HG03025 (cell line): ENCODE measurements at regions not wholly inside any gene's neighbourhood (a gene's known extent, or its start where the extent isn't known, plus 50 kb on each side); places are given as distances from the start of the nearest gene placed in this dataset.

Source experiments
- ATAC-seq: cut with Tn5 transposase; IDR thresholded peaks from one replicate; pipeline ENCODE4 v1.9.1; 2021; ENCODE audit warnings: mild to moderate bottlenecking, moderate library complexity; ENCODE audit not compliant: unreplicated experiment, low FRiP score

DNA sequence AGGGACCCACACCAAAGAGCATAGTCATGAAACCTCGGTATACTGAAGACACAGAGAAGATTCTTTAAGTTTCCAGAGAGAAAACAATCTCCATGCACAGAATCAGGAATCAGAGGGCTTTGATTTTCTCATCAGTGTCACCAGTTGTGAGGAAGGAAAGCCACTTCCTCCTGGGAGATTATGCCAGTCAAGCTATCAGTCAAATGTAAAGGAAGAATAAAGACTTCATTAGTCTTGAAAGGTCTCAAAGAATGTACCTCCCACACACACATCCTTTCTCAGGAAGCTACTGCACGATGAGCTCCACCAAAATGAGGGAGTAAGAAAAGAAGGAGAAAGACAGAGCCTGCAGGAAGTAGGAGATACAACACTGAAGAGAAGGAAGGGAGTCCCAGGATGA lies 486.3 kb downstream of the SHQ1 start:
- ATAC-seq, result no peak

DNA sequence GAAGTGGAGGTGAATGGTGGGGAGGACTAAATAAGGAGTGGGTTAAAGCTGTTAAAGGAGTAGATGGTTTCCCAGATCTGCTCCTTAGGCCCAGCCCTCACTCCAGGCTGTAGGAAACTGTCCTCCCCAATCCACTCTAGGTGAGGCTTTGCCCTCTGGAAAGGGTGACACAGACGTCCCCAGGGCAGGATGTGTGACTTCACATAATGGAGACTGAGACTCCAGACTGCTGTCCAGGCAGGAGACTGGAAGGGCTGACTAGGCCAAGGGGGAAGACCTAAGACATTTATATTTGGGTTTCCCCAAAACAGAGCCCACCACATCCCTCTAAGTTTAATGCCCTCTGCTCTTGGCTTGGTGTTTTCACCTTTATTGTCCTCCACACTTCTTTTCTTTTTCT lies 488.5 kb downstream of the SHQ1 start:
- no peak for ATAC-seq

GRCh38 chr3:72355168-72355567 lies 493.1 kb downstream of the SHQ1 start:
- no peak for ATAC-seq

DNA sequence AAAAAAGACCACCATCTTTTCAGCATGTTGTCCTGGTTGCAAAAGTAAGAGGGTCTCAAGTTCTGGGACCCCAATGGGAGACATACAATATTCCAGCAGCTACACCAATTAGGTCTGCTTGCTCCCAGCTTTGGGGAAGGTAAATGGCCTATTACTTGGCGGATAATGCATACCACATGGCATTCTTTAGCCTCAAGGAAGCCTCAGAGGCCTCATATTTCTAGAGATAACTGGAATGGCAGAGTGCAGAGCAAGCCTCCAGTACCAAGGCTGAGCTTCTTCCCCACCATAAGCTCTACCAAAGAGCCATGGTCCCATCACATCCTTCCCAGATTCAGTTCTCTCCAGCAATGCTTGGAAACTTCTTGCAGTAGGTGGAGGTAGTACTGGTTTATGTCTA lies 493.8 kb downstream of the SHQ1 start:
- no peak for ATAC-seq

GRCh38 chr3:72353236-72354128 lies 494.8 kb downstream of the SHQ1 start:
- no peak for ATAC-seq

DNA sequence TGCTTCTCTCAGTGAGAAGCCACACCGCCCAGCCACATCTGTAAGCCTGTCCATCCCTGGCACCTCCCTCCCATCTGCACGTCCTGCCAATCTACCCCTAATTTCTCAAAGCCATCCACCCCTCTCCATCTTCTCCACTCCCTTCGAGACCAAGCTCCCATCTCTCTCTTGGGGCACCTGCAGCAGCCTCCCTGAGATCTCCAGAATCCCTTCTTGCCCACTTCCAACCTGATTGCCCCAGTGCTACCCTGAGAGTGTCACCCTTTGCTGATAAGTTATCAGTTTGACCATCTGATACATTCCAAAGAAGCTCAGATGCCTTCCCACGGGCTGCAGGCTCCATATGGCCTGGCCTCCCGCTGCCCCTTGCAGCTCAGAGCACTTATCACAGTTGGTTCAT lies 496.1 kb downstream of the SHQ1 start:
- no peak for ATAC-seq

GRCh38 chr3:72351536-72351935 lies 496.7 kb downstream of the SHQ1 start:
- ATAC-seq, result no peak

DNA sequence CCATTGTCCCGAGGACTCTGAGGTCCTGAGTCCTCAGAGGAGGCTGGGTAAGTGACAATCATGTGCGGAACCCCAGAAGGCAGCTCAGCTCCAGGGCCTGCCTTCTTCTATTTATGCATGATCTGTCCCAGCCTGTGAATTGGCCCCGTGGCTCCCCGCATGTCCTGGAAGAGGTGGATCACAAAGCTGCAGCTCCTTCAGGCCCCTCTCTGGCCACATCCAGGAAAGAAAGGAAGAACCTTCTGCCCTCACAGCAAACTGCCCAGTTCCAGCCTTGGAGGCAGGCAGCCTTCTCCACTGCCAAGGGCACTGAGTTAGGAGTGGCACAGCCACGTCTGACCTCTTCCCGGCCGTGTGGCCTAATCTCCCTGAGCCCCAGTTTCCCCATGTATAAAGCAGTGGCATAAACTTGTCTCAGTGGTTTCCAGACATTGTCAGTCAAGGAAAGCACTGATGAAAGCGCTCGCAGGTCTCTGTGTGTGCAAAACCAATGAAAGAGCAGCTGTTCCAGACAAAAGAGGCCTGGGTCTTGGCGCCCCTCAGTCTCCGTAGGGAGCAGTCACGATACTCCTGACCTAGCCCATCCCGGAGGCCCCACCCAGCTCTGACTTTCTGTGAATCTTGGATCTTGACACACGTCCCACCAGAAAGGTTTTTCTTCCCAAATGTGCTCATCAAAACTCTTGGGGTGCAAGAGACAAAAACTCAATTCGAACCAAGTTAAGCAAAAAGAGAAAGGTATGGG lies 497.3 kb downstream of the SHQ1 start:
- ATAC-seq, result no peak

DNA sequence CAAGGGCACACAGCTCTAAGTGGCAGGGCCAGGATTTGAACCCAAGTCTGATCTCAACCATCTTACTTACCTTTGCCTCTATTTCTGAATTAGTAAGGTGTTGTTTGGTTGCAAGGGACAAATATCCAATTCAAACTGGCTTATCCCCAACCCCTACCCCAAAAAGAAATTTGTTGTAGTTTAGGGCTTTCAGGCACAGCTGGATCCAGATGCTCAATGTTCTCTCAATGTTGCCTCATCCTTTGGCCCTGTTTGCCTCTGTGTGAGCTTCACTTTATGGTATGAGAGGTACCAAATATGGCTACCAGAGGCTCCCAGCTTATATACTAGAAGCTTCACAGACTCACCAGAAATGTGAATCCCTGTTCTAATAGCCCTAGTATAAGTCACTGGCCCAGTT lies 499.9 kb downstream of the SHQ1 start:
- ATAC-seq, result no peak

DNA sequence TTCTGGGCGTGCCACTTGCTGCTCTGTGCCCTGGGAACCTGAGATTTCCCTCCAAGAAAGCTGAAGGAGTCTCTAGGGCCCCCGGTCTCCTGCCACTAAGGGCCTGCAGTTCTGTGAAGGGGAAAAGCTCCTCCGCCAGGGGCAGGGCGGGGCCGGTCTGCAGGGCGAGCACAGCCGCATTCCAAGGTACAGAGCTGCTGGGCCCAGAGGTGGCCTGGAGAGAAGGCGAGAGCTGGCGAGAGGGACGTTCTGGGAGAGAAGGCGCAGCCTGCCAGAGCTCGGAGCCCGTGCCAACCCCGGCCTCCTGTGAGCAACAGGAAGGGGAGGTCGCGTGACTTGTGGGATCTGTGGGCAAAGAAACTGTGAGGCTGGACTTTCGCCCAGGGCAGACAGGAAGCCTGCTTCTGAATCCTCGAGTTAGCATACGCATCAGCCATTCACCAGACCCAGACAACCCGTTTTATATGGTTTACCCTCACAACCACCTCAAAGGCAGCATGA lies 500.4 kb downstream of the SHQ1 start:
- ATAC-seq, result no peak

- ATAC-seq, result no peak
Observed at GRCh38 chr3:72346526-72346926, 501.7 kb downstream of the SHQ1 start.

- ATAC-seq, result no peak
Observed at GRCh38 chr3:72345980-72346379, 502.3 kb downstream of the SHQ1 start.

GRCh38 chr3:72345237-72345878 lies 502.9 kb downstream of the SHQ1 start:
- ATAC-seq, result no peak

DNA sequence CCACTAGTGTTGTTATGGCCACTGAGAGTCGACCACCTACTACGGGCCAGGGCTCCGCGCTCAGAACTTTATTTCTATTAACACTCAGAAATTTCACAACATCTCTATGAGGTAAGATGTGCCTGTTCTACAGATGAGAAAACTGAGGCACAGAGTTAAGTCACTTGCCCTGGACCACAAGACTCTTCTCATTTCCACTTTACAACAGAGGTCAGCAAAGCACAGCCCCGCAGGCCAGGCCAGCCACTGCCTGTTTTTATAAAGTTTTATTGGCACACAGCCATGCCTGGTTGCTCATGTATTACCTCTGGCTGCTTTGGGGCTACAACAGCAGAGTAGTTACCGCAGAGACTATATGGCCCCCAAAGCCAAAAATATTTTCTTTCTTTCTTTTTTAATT lies 503.6 kb downstream of the SHQ1 start:
- no peak for ATAC-seq

GRCh38 chr3:72344236-72344635 lies 504.0 kb downstream of the SHQ1 start:
- ATAC-seq, result no peak

- ATAC-seq, result no peak
Observed at GRCh38 chr3:72343078-72343477, 505.2 kb downstream of the SHQ1 start.

DNA sequence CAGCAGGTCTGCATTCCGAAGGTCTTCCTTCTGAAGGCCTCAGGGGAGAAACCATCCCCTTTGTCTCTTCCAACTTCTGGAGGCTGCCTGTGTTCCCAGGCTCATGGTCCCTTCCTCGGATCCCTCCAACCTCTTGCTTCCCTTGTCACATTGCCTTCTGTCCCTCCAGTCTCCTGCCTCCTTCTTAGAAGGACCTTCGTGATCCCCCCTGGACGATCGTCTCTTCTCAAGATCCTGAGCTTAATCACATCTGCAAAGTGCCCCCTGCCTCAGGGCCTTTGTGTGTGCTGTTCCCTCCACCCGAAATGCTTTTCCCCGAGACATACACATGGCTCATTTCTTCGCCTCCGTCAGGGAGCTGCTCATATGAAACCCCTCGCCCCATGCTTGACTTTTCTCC lies 505.8 kb downstream of the SHQ1 start:
- ATAC-seq, result no peak

- no peak for ATAC-seq
Observed at GRCh38 chr3:72341920-72342319, 506.3 kb downstream of the SHQ1 start.

- no peak for ATAC-seq
Observed at GRCh38 chr3:72341380-72341770, 506.9 kb downstream of the SHQ1 start.

GRCh38 chr3:72340476-72341379 lies 507.5 kb downstream of the SHQ1 start:
- no peak for ATAC-seq
